ENCODE measurements at regions not wholly inside any gene's neighbourhood (a gene's known extent, or its start where the extent isn't known, plus 50 kb on each side); places are given as distances from the start of the nearest gene placed in this dataset.

DNA sequence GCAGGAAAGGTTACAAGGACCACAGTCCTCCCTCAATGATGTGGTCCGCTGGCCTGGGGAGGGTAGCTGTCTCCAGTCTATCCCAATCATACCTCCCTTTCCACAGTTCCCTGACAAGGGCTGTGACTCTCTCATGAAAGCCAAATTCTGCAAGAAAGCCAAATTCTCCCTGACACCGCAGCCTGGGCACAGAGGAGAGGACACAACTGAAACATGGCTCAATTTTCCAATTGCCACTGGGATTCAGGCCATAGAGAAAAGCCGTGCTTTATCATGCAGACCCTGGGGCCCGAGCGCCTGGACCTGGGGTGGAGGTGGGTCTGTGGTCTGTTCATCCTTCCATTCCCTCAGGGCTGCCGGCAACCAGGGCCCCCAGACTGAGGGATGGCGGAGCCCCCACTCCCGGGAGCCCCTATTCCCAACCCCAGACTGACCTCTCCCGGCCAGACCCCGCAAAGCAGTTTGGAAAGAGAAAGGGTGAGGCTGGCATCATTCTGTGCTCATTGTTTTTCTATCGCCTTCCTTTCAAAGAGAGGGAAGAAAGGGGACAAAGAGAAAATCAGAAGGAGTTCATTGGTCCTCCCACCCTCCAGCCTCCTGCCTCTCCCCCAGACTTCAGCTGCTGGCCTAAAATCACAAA lies 239.5 kb downstream of the BUD13 start:
- TF ChIP-seq EZH2 (IDR thresholded peaks at IDR 0.05; ENCODE audit: borderline replicate concordance, low read length), result no peak
- TF ChIP-seq, protein P1, sequence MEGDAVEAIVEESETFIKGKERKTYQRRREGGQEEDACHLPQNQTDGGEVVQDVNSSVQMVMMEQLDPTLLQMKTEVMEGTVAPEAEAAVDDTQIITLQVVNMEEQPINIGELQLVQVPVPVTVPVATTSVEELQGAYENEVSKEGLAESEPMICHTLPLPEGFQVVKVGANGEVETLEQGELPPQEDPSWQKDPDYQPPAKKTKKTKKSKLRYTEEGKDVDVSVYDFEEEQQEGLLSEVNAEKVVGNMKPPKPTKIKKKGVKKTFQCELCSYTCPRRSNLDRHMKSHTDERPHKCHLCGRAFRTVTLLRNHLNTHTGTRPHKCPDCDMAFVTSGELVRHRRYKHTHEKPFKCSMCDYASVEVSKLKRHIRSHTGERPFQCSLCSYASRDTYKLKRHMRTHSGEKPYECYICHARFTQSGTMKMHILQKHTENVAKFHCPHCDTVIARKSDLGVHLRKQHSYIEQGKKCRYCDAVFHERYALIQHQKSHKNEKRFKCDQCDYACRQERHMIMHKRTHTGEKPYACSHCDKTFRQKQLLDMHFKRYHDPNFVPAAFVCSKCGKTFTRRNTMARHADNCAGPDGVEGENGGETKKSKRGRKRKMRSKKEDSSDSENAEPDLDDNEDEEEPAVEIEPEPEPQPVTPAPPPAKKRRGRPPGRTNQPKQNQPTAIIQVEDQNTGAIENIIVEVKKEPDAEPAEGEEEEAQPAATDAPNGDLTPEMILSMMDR (IDR thresholded peaks at IDR 0.05; ENCODE audit: low read length), result no peak

All from OCI-LY1 (cell line).